Vagina (tissue), 2 donors: ENCODE measurements at regions not wholly inside any gene's neighbourhood (a gene's known extent, or its start where the extent isn't known, plus 50 kb on each side); places are given as distances from the start of the nearest gene placed in this dataset.

Experiments used
- CTCF ChIP-seq, 3 experiments: fragments of 450-650 bp in 2 of 3; fragments of 200-600 bp in 1 of 3; sonication (generic) in 1 of 3; IDR thresholded peaks; one replicate each; pipeline ENCODE4 v1.5.1; 2017 to 2019; ENCODE audit warnings: antibody characterized with exemption in 3 of 3, mild to moderate bottlenecking in 2 of 3, moderate library complexity in 2 of 3
- POLR2A ChIP-seq, 2 donors: fragments of 450-650 bp; IDR thresholded peaks; one replicate each; pipeline ENCODE4 v1.6.1; 2017; ENCODE audit warnings: antibody characterized with exemption in 2 of 2, mild to moderate bottlenecking in 2 of 2, moderate library complexity in 2 of 2

- TF ChIP-seq CTCF (IDR thresholded peaks at IDR 0.05) (no peak), POLR2A (IDR thresholded peaks at IDR 0.05) (no peak)
Measured at GRCh38 chr6:101118136-101118396, 236.9 kb upstream of the ASCC3 start.
